SU-DHL-6 (cell line): ENCODE measurements at regions not wholly inside any gene's neighbourhood (a gene's known extent, or its start where the extent isn't known, plus 50 kb on each side); places are given as distances from the start of the nearest gene placed in this dataset.
A peak's percentile ranks its signal among the peaks of the same experiment; 100 is the strongest.

ENCODE experiments used
- H2AFZ ChIP-seq: fragments of 200-600 bp; sonication (generic); 2 replicates; pipeline ENCODE4 v1.6.1; 2014; ENCODE audit warnings: low read depth, mild to moderate bottlenecking, moderate library complexity, mixed read lengths, antibody characterized with exemption, low read length; ENCODE audit not compliant: severe bottlenecking
- H3F3A ChIP-seq: fragments of 200-600 bp; shearing (Covaris generic); 2 replicates; pipeline ENCODE4 v1.6.0; 2016; ENCODE audit warnings: antibody characterized with exemption, mild to moderate bottlenecking; ENCODE audit not compliant: insufficient read depth
- H3K27ac ChIP-seq: fragments of 200-600 bp; sonication (generic); 2 replicates; pipeline ENCODE4 v1.5.1; 2016; ENCODE audit warnings: low read depth, mild to moderate bottlenecking, low read length, moderate library complexity, mixed read lengths
- H3K27me3 ChIP-seq: fragments of 200-600 bp; sonication (generic), shearing (Covaris generic); 2 replicates; pipeline ENCODE4 v1.6.0; 2014; ENCODE audit warnings: mild to moderate bottlenecking, low read length
- H3K36me3 ChIP-seq: fragments of 200-600 bp; sonication (generic); 2 replicates; pipeline ENCODE4 v1.6.1; 2014; ENCODE audit warnings: mild to moderate bottlenecking, low read length, mixed read lengths
- H3K4me2 ChIP-seq: fragments of 300-600, 200-600 bp; shearing (Covaris generic), sonication (generic); 2 replicates; pipeline ENCODE4 v1.6.0; 2014; ENCODE audit warnings: low read length, low read depth, mild to moderate bottlenecking; ENCODE audit not compliant: poor library complexity, severe bottlenecking
- H3K4me3 ChIP-seq: fragments of 200-600 bp; sonication (generic); 2 replicates; pipeline ENCODE4 v1.5.1; 2014; ENCODE audit warnings: antibody characterized with exemption, low read length, mild to moderate bottlenecking, mixed read lengths; ENCODE audit not compliant: insufficient read depth, poor library complexity, severe bottlenecking
- H3K79me2 ChIP-seq: fragments of 200-600 bp; sonication (generic); 2 replicates; pipeline ENCODE4 v1.6.1; 2014; ENCODE audit warnings: mild to moderate bottlenecking, low read length, moderate library complexity; ENCODE audit not compliant: insufficient read depth
- H3K9ac ChIP-seq: fragments of 200-600 bp; sonication (generic); 2 replicates; pipeline ENCODE4 v1.7.0; 2014; ENCODE audit warnings: mild to moderate bottlenecking, low read length
- H3K9me2 ChIP-seq: fragments of 200-600 bp; sonication (generic); replicated peaks from 2 replicates; pipeline ENCODE4 v1.6.1; 2014; ENCODE audit warnings: low read length; ENCODE audit not compliant: insufficient read depth
- H3K9me3 ChIP-seq: fragments of 200-600 bp; sonication (generic); 2 replicates; pipeline ENCODE4 v1.6.1; 2014; ENCODE audit warnings: low read length, mixed read lengths; ENCODE audit not compliant: insufficient read depth
- H4K20me1 ChIP-seq: fragments of 200-600 bp; sonication (generic); 2 replicates; pipeline ENCODE4 v1.6.1; 2014; ENCODE audit warnings: low read depth, mild to moderate bottlenecking, antibody characterized with exemption, low read length, moderate library complexity, mixed read lengths
- EZH2phosphoT487 ChIP-seq: fragments of 200-600 bp; sonication (generic), shearing (Covaris generic); conservative IDR thresholded peaks from 2 replicates; pipeline ENCODE4 v1.6.1; 2018; ENCODE audit warnings: mild to moderate bottlenecking, antibody characterized with exemption, low read length, moderate library complexity, mixed read lengths
- TF ChIP-seq, protein P1 (sequence below): fragments of 200-600 bp; sonication (generic); IDR thresholded peaks from one replicate; pipeline ENCODE4 v1.5.1; 2017; ENCODE audit warnings: antibody characterized with exemption, mild to moderate bottlenecking, low read length, moderate library complexity; ENCODE audit not compliant: insufficient read depth, poor library complexity, severe bottlenecking

DNA sequence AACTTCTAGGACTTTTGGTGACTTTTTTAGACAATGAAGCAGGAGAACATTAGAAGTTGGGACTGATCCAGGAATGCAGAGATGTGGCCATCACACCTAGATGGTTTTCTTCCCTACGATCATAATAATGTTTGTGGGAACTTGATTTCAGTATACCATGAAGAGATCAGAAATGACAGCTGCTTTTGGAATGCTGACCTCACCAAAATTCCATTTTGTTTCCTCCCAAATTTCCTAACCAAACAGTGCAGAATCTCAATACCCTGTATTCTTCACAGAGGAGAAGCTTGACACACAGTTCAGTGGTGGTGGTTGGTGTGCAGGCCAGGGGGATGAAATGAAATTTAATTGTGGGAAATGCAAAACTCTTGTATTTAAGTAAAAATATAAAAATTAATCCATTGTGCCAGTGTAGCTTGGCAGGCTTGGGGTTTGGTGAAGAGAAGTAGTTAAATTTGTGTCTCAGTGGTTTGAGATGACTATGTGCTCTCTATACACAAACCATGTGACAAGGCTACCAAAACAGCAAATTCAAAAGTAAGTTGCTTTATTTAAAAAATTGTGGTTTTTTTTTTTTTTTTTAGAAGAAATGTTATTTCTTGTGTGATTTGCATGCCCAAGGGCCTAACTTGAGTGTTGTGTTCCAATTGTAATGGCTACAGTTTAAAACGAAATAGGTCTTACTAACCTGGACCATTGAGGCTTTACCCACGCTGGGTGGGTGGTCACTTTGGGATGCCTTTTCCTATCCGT, 252.4 kb downstream of the LPIN1 start:
- H3K27me3 ChIP-seq, result no peaks in the 10 kb centered on the region
- peak overlapping the region; percentile 100 for H3K27ac ChIP-seq
- peak overlapping the region; percentile 57 for H3K9ac ChIP-seq
- TF ChIP-seq, protein P1, sequence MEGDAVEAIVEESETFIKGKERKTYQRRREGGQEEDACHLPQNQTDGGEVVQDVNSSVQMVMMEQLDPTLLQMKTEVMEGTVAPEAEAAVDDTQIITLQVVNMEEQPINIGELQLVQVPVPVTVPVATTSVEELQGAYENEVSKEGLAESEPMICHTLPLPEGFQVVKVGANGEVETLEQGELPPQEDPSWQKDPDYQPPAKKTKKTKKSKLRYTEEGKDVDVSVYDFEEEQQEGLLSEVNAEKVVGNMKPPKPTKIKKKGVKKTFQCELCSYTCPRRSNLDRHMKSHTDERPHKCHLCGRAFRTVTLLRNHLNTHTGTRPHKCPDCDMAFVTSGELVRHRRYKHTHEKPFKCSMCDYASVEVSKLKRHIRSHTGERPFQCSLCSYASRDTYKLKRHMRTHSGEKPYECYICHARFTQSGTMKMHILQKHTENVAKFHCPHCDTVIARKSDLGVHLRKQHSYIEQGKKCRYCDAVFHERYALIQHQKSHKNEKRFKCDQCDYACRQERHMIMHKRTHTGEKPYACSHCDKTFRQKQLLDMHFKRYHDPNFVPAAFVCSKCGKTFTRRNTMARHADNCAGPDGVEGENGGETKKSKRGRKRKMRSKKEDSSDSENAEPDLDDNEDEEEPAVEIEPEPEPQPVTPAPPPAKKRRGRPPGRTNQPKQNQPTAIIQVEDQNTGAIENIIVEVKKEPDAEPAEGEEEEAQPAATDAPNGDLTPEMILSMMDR, result no peak
- no peak for TF ChIP-seq EZH2phosphoT487
- H3K4me2 ChIP-seq, result peak overlapping the region; percentile 88
- no peaks in the 10 kb centered on the region for H3K79me2 ChIP-seq
- H3K9me3 ChIP-seq, result no peaks in the 10 kb centered on the region; the same call in 1 of the 2 replicates
- no peaks in the 10 kb centered on the region for H3K9me2 ChIP-seq
- H3F3A ChIP-seq, result peaks cover 26% of the 10 kb centered on the region
- peaks cover 7% of the 10 kb centered on the region; the same call in 1 of the 2 replicates for H3K36me3 ChIP-seq
- peak overlapping the region; percentile 27 for H3K4me3 ChIP-seq
- no peaks in the 10 kb centered on the region for H4K20me1 ChIP-seq
- no peak overlapping the region for H2AFZ ChIP-seq

DNA sequence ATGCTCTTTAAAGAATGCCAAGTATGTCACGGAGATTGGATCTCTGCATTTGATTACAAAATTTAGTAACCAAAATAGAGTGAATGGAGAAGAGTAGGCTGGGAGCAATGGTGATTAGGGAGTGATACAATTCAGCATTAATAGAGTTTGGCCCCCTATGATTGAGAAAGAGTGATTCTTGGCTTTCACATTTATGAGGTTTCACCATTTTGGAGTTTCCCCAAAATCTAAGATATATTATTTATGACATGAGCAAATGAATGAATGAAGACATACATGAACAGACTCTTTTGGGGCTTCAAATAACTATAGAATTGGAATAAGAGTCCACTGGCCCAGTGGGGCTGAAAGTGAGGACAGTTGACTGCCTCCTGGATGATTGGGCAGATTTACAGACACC, 255.2 kb downstream of the LPIN1 start:
- peaks cover 42% of the 10 kb centered on the region for H3F3A ChIP-seq
- H4K20me1 ChIP-seq, result no peaks in the 10 kb centered on the region
- TF ChIP-seq EZH2phosphoT487, result no peak
- TF ChIP-seq, protein P1, result no peak
- no peaks in the 10 kb centered on the region for H3K79me2 ChIP-seq
- no peak overlapping the region for H3K4me3 ChIP-seq
- no peaks in the 10 kb centered on the region for H3K27me3 ChIP-seq
- 0 out of 2 replicates have a peak, but pooled peaks cover 3% of the 10 kb centered on the region for H3K36me3 ChIP-seq
- no peak overlapping the region for H3K9ac ChIP-seq
- H3K27ac ChIP-seq, result peak overlapping the region; percentile 100
- H2AFZ ChIP-seq, result no peak overlapping the region
- no peak overlapping the region for H3K4me2 ChIP-seq
- H3K9me2 ChIP-seq, result no peaks in the 10 kb centered on the region
- H3K9me3 ChIP-seq, result no peaks in the 10 kb centered on the region; the same call in 1 of the 2 replicates

DNA sequence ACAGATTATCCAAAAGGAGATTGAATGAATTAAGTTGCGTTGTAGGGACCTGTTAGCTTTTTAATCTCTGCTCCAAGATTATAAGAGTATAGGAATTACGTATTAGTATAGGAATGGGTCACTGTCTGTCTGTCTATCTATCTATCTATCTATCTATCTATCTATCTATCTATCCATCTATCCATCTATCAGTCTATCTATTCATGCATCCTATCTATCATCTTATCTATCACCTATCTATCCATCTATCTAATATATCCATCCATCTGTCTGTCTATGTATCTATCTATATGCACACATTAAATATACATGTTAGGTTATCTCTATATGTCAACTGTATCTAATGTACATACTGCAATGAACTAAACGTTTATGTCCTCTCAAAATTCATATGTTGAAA, 255.8 kb downstream of the LPIN1 start:
- Histone ChIP-seq H3K4me2 (no peak overlapping the region), H4K20me1 (no peaks in the 10 kb centered on the region), H3K9me3 (no peaks in the 10 kb centered on the region), H3K79me2 (no peaks in the 10 kb centered on the region), H3K4me3 (no peak overlapping the region), H3K9me2 (no peaks in the 10 kb centered on the region), H2AFZ (no peak overlapping the region), H3F3A (peaks cover 48% of the 10 kb centered on the region), H3K27me3 (no peaks in the 10 kb centered on the region), H3K36me3 (no peaks in the 10 kb centered on the region), H3K27ac (peak overlapping the region; percentile 100), H3K9ac (no peak overlapping the region)
- TF ChIP-seq, protein P1, result no peak
- TF ChIP-seq EZH2phosphoT487, result no peak
